NCI-H1092 (cell line): ENCODE measurements at regions not wholly inside any gene's neighbourhood (a gene's known extent, or its start where the extent isn't known, plus 50 kb on each side); places are given as distances from the start of the nearest gene placed in this dataset.

Experiments used
- DNase-seq: peaks from one replicate; lab custom pipeline; 2025; lab: John Stamatoyannopoulos, UW

DNA sequence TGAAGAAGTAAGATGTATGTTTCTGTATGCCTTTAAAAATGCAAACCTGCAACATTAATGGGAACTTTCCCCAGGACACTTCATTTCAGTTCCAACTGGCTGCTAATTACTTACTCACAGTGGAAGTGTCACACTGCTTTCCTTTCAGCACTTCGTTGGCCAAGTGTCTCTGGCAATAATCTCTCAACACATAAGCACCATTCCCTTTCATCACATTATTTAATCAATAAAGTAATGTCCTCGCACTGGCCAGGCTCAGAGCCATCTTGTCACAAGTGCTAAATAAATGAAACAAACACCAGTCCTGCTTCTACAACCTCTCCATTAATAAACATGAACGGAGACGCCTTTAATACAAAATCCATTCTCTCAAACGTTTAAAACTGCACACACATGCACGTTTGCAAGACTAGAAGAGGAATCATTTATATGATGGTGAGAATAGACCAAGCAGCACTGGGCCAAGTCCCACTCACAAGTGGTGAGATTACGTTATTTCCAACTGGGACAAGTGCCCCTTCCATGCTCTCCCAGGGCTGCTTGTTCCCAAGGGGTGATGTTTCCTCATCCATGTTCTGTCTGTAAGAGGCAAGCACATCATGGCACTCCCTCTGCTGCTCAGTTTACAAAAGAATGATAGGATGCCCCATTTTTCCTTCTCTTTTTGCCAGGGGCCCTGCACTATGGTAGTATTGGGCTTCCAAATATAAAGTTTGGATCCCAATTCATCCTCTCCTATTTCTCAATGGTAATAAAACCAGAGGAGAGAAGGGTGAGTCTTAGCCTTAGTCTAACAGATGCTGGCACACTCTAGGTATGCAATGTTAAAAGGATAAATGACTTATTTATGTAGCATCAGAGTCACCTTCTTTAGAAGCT, 56.8 kb upstream of the ETAA1 start:
- no peak for DNase-seq

DNA sequence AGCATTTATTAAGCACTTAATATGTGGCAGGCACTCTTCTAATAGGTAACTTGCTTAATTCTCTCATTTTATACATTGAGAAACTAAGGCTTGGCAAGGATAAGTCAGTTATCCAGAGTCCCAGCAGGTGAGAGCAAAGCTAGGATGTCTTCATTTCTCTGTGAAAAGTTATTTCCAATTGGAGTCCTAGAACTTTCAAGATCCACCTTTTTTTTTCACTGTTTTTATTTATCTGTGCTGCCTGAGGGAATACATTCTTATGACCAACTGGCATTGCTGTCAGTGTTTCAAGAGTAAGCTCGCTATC, 56.2 kb upstream of the ETAA1 start:
- no peak for DNase-seq

DNA sequence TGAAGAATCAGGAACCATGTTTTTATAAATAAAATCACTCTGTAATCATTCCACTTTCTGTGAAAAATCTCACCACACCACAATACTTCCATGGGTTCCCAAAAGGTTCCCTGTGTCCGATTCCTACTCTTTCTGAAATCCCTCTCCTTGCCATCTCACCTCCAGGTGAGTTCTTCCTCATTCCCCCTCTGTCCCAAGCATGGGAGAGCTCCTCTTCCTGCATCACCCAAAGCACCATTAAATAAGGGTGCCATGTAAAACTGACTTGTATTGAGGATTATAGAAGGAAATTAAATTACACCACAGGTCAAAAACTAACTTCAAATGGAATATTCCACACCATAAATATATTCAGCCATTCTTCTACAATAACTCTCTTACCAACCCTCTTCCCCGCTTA, 55.8 kb upstream of the ETAA1 start:
- no peak for DNase-seq

DNA sequence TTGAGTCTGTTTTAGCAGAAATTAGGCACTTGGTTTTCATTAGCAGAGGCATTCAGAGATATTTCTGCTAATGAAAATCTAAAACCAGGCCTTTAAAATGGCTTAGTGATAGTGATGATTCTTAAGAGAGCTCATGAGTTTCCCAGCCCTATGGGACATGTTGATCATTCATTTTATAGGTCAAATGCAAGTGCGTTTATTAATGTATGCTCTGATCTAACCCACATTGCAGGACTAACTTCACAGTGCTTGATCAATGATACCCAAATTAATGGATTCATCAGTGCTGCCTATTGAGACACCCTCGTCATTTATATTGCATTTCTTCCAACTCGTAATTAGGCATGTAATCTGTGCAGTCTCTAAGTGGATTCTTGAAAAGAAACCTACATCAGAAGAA, 54.7 kb upstream of the ETAA1 start:
- no peak for DNase-seq

DNA sequence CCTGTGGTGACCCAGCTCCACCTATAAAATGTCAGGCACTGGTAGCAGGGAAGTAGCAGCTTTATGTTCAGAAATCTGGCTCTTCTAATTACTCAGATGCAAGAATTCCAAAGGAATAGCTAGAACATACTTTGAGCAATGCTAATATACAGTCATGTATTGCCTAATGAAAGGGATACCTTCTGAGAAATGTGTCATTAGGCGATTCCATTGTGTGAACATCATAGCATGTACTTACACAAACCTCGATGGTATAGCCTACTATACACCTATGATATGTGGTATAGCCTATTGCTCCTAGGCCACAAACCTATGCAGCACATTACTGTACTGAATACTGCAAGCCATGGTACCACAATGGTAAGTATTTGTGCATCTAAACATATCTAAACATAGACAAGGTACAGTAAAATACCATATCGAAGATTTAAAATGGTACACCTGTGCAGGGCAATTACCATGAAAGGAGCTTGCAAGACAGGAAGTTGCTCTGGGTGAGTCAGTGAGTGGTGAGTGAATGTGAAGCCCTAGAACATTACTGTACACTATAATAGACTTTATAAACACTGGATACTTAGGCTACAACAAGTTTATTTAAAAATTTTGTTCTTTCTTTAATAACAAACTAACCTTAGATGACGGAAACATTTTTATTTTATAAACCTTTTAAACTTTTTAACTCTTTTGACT, 50.3 kb upstream of the ETAA1 start:
- DNase-seq, result no peak
